GM04503 (cell line): ENCODE measurements at regions not wholly inside any gene's neighbourhood (a gene's known extent, or its start where the extent isn't known, plus 50 kb on each side); places are given as distances from the start of the nearest gene placed in this dataset.
"Not testable (repeated sequence)": the region's sequence is repeated elsewhere in the genome, so short reads cannot be mapped to it uniquely, and the experiment has no call there.

ENCODE experiments used
- DNase-seq: peaks from one replicate; pipeline ENCODE4 v3.0.0-alpha.2; 2012; ENCODE audit warnings: low read depth

GRCh38 chr2:8234253-8234652 lies 447.6 kb upstream of the ID2 start:
- DNase-seq = no peak

GRCh38 chr2:8234757-8235374 lies 447.0 kb upstream of the ID2 start:
- DNase-seq = no peak

- no peak for DNase-seq
These were observed 446.4 kb upstream of the ID2 start for GRCh38 chr2:8235419-8235818.

- DNase-seq = no peak
These were observed 445.5 kb upstream of the ID2 start for GRCh38 chr2:8236391-8236790.

- no peak for DNase-seq
These were observed 443.2 kb upstream of the ID2 start for GRCh38 chr2:8238521-8239230.

GRCh38 chr2:8239531-8240088 lies 442.2 kb upstream of the ID2 start:
- no peak for DNase-seq

- no peak for DNase-seq
These were observed 440.5 kb upstream of the ID2 start for GRCh38 chr2:8241317-8241716.

- DNase-seq = no peak
These were observed 439.1 kb upstream of the ID2 start for GRCh38 chr2:8242739-8243138.

GRCh38 chr2:8243748-8244400 lies 438.0 kb upstream of the ID2 start:
- no peak for DNase-seq

- DNase-seq = no peak
These were observed 437.2 kb upstream of the ID2 start for GRCh38 chr2:8244639-8245038.

- DNase-seq = no peak
These were observed 435.7 kb upstream of the ID2 start for GRCh38 chr2:8246137-8246536.

- DNase-seq = no peak
These were observed 433.8 kb upstream of the ID2 start for GRCh38 chr2:8247905-8248622.

- no peak for DNase-seq
These were observed 433.3 kb upstream of the ID2 start for GRCh38 chr2:8248623-8248957.

GRCh38 chr2:8249141-8249540 lies 432.7 kb upstream of the ID2 start:
- no peak for DNase-seq

- no peak for DNase-seq
These were observed 432.1 kb upstream of the ID2 start for GRCh38 chr2:8249769-8250168.

GRCh38 chr2:8250290-8250689 lies 431.6 kb upstream of the ID2 start:
- not testable (repeated sequence) for DNase-seq

- DNase-seq = no peak
These were observed 430.6 kb upstream of the ID2 start for GRCh38 chr2:8251291-8251690.

- DNase-seq = no peak
These were observed 430.0 kb upstream of the ID2 start for GRCh38 chr2:8251856-8252255.

- DNase-seq = no peak
These were observed 428.7 kb upstream of the ID2 start for GRCh38 chr2:8252997-8253694.

- DNase-seq = no peak
These were observed 428.1 kb upstream of the ID2 start for GRCh38 chr2:8253781-8254180.

- not testable (repeated sequence) for DNase-seq
These were observed 427.6 kb upstream of the ID2 start for GRCh38 chr2:8254214-8254613.
